ENCODE measurements at regions not wholly inside any gene's neighbourhood (a gene's known extent, or its start where the extent isn't known, plus 50 kb on each side); places are given as distances from the start of the nearest gene placed in this dataset.

DNA sequence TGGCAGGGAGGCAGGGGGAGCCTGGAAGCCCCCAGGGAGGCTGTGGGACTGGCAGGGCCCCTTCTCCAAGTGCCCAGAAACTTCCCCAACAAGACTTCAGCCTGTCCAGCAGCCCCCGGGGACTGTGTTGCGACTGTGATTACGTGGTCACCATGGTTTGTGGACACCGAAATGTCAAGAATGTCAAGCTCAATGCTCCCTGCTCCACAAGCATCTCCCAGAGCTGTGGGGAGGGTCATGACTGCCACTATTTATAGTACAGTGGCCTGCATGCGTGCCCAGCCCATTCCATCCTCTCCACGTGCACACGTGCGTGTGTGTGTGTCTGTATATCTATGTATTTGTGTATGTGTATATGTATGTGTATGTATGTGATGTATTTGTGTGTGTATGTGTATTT, 93.8 kb upstream of the MBOAT2 start:
- no peak for TF ChIP-seq POLR2A (IDR thresholded peaks at IDR 0.05)
- TF ChIP-seq, protein P1, sequence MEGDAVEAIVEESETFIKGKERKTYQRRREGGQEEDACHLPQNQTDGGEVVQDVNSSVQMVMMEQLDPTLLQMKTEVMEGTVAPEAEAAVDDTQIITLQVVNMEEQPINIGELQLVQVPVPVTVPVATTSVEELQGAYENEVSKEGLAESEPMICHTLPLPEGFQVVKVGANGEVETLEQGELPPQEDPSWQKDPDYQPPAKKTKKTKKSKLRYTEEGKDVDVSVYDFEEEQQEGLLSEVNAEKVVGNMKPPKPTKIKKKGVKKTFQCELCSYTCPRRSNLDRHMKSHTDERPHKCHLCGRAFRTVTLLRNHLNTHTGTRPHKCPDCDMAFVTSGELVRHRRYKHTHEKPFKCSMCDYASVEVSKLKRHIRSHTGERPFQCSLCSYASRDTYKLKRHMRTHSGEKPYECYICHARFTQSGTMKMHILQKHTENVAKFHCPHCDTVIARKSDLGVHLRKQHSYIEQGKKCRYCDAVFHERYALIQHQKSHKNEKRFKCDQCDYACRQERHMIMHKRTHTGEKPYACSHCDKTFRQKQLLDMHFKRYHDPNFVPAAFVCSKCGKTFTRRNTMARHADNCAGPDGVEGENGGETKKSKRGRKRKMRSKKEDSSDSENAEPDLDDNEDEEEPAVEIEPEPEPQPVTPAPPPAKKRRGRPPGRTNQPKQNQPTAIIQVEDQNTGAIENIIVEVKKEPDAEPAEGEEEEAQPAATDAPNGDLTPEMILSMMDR (IDR thresholded peaks at IDR 0.05), result no peak

Data from Peyer's patch (tissue), 4 donors.